GM21825 (cell line): ENCODE measurements at regions not wholly inside any gene's neighbourhood (a gene's known extent, or its start where the extent isn't known, plus 50 kb on each side); places are given as distances from the start of the nearest gene placed in this dataset.
"Not testable (repeated sequence)": the region's sequence is repeated elsewhere in the genome, so short reads cannot be mapped to it uniquely, and the experiment has no call there.

Experiments used
- ATAC-seq: cut with Tn5 transposase; IDR thresholded peaks from one replicate; pipeline ENCODE4 v1.9.1; 2021; ENCODE audit warnings: mild to moderate bottlenecking, moderate library complexity; ENCODE audit not compliant: unreplicated experiment

DNA sequence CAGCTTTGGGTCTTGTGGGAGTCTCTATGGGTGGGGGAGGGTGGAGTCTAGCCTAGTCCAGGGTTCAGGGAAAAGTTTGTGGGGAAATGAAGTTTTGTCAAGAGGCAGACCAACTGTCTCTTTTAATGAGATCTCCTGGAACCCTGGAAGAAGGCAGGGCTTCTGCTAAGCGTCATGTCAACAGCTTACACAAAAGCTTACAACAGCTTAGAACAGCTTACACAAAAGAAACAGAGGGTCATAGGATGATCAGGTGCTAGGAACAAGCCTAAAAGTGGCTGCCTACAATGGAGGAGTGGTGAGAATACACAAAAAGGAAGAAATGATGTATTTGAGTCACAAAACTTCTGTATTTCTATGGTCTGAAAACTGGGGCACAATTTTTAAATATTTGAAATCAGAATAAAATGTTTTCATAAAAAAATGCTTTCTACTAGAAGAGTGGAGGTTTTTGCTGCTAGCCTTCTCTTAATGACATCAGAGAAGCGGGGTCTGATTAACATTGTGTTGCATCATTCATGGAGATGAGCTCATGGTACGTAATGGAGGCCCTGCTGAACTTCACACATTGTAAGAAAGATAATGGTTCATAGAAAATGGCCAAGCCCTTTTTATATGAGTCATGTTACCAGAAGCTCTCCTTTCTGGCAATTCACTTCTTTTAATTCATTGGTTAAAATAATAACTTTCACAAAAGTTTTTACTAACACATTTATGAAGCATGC is 351.0 kb downstream of the PIK3C3 start:
- no peak for ATAC-seq

DNA sequence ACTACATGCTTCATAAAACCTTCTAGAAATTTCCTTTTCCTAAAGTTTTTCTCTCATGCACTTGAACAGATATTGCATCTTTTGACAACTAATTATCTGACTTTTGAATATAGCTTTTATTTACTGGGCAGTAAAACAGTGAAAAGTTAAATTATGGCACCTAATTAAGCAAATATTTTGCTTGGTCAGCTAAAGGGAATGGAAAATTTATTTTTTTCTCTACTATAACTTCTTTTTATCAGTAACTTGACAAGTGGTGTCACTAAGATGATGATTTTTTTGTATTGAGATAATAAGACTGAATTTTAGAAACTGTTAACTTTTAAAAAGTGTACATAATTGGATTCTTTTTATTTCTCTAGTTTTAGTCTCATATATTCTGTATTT is 351.6 kb downstream of the PIK3C3 start:
- ATAC-seq: no peak

- no peak for ATAC-seq
Observed at GRCh38 chr18:42310956-42311355, 355.9 kb downstream of the PIK3C3 start.

- ATAC-seq: no peak
Observed at GRCh38 chr18:42326752-42327151, 371.7 kb downstream of the PIK3C3 start.

DNA sequence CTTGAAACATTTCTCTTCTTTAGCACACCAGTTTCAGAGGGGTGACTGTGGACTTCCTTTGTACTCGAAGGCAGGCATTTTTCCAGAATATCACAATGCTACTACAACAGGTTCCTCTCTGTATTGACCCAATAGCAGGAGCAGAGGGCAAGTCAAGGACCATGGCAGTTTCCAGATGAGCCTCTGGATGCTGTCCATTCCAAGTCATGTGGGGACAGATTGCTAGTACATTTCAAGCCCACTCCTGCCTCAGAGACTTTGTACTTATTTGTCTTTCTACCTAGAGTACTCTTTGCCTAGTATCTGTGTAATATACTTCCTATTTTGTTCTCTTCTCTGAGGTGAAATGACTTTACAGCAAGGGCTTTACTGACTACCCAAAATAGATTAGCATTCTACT is 373.9 kb downstream of the PIK3C3 start:
- ATAC-seq: no peak

GRCh38 chr18:42330296-42330695 is 375.3 kb downstream of the PIK3C3 start:
- no peak for ATAC-seq

DNA sequence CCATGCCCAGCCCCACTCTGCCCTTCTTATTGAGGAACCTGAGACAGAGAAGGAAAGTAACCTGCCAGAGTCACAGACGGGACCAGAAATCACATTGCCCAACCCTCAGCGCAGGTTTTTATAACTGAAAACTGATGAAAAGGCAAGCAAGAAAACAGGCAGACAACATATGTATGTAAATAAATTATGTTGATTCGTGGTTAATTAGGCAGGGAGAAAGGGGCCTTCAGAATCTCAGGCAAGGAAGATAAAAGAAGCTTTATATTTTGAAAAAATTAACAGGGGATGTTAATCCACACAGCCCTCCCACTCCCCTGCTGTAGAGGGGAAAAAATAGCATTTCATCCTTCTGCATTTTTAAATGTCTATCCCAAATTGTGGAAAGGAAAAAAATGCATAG is 378.5 kb downstream of the PIK3C3 start:
- no peak for ATAC-seq

DNA sequence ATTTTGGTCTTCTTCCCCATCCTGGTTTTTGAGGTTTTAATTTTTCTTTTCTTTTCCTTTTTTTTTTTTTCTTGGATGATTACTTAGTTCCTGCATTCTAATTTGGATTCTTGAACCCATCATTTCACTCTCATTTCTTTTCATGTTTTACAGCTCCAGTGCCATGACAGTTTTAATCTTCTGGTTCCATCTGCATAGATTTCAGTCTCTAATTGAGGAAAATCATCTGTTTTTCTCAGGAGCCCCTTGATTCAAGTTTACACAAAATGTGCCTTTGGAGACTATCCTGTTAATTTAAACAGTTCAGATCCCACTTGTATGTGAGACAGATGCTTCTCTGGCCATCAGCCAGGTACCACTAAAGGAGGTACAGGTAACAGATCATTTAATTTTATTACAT is 379.9 kb downstream of the PIK3C3 start:
- ATAC-seq: no peak

- no peak for ATAC-seq
Observed at GRCh38 chr18:42336139-42336538, 381.1 kb downstream of the PIK3C3 start.

DNA sequence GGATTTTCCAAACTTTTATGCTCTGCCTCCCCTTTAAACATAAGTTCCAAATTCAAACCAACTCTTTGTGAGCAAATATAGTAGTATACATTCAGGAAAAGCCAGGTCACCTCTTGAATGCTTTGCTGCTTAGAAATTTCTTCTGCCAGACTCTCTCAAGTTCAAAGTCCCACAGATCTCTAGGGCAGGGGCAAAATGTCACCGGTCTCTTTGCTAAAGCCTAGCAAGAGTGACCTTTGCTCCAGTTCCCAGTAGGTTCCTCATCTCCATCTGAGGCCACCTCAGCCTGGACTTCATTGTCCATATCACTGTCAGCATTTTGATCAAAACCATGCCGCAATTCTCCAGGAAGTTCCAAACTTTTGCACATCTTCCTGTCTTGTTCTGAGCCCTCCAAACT is 382.3 kb downstream of the PIK3C3 start:
- ATAC-seq: not testable (repeated sequence)

GRCh38 chr18:42338683-42339082 is 383.6 kb downstream of the PIK3C3 start:
- ATAC-seq: no peak

- ATAC-seq: no peak
Observed at GRCh38 chr18:42339372-42339771, 384.3 kb downstream of the PIK3C3 start.

DNA sequence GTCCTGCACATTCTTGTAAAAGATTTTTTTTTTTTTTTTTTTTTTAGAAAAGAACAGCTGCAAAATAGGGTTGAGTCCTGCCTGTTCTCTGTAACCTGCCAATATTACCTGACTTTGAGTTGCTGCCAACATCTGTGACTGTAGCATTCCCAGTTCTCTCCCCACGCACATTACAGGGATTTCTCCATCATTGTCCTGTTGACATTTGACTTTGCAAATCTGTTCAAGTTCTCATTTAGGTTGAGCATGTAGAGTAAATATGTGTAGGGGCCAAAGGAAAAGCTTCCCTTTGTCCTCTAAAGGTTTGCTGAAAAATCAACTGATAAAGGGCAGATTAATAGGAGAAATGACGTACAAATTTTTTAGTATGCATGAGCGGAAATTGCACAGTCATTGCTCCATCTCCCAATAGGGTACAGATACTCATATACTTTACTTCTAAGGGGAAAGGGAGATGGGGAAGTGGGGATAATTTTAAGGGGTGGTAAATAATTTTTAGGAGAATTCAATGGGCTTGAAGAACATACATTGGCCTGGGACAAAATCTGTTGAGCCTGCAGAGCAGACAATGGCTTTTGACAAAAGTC is 385.5 kb downstream of the PIK3C3 start:
- no peak for ATAC-seq

GRCh38 chr18:42341423-42341822 is 386.4 kb downstream of the PIK3C3 start:
- ATAC-seq: no peak

GRCh38 chr18:42348722-42349121 is 393.7 kb downstream of the PIK3C3 start:
- no peak for ATAC-seq

- no peak for ATAC-seq
Observed at GRCh38 chr18:42351455-42351854, 396.4 kb downstream of the PIK3C3 start.

- no peak for ATAC-seq
Observed at GRCh38 chr18:42360716-42361115, 405.7 kb downstream of the PIK3C3 start.

- no peak for ATAC-seq
Observed at GRCh38 chr18:42363446-42364441, 408.7 kb downstream of the PIK3C3 start.

DNA sequence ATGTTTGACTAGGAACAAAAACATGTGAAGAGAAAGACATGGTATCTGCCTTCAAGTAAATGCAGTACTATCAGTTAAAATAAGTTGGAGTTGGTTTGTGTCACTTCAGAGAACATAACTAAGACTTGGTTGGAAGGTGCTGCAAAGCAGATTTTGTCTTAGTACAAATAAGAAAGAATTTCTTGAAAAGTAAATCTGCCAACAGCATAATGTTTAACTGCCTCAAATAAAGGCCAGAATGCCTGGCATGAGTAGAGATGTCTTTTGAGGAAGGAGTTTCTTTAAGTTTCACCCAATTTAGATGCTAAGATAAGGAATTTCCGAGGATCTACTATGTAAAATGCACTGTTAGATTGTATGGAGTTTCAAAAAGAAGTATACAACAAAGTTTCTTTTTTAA is 409.7 kb downstream of the PIK3C3 start:
- no peak for ATAC-seq

- ATAC-seq: no peak
Observed at GRCh38 chr18:42365591-42365990, 410.6 kb downstream of the PIK3C3 start.

DNA sequence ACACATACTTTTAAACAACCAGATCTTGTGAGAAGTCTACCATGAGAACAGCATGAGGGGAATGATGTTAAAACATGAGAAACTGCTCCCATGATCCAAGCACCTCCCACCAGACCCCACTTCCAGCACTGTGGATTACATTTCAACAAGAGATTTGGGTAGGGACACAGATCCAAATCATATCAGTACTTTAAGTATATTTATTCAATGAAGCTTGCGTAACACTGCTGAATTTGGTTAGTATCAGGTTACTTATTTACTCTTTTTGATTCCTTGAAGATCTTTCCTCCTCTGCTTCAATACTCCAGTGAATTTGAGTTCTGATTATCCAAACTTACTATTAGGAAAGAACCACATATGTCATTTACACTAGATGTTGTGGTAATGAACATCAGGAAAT is 418.6 kb downstream of the PIK3C3 start:
- ATAC-seq: no peak

- no peak for ATAC-seq
Observed at GRCh38 chr18:42374961-42375360, 419.9 kb downstream of the PIK3C3 start.
